Fibroblast of lung (primary cell): ENCODE measurements at regions not wholly inside any gene's neighbourhood (a gene's known extent, or its start where the extent isn't known, plus 50 kb on each side); places are given as distances from the start of the nearest gene placed in this dataset.

Experiments used
- DNase-seq, 2 donors: peaks; one replicate each; pipeline versions ENCODE4 v3.0.0 to v3.0.0-alpha.2; 2010; ENCODE audit warnings: low read depth in 2 of 2
- H2AFZ ChIP-seq: 2 replicates; pipeline ENCODE4 v1.5.1; 2012; ENCODE audit warnings: low read length, control low read depth, inconsistent platforms
- H3K27ac ChIP-seq: 2 replicates; pipeline ENCODE4 v1.5.1; 2011; ENCODE audit warnings: low read length, control low read depth; ENCODE audit not compliant: insufficient read depth
- H3K27me3 ChIP-seq: 2 replicates; pipeline ENCODE4 v1.5.1; 2011; ENCODE audit warnings: mild to moderate bottlenecking, low read length; ENCODE audit not compliant: control insufficient read depth, insufficient read depth
- H3K36me3 ChIP-seq: 2 replicates; pipeline ENCODE4 v1.5.1; 2011; ENCODE audit warnings: low read length; ENCODE audit not compliant: control insufficient read depth, insufficient read depth
- H3K4me1 ChIP-seq: 2 replicates; pipeline ENCODE4 v1.5.1; 2011; ENCODE audit warnings: low read length; ENCODE audit not compliant: control insufficient read depth, insufficient read depth; ENCODE audit errors: extremely low read depth
- H3K4me2 ChIP-seq: 2 replicates; pipeline ENCODE4 v1.5.1; 2011; ENCODE audit warnings: low read length, control low read depth; ENCODE audit not compliant: insufficient read depth; ENCODE audit errors: extremely low read depth
- H3K4me3 ChIP-seq, 4 experiments: fragments of 200-600 bp in 1 of 4; sonication (generic) in 1 of 4; replicated peaks in 1 of 4; 2 replicates each; pipeline ENCODE4 v1.5.1; 2011 to 2016; ENCODE audit warnings: low read length in 4 of 4, low read depth in 3 of 4, mild to moderate bottlenecking in 3 of 4, control low read depth in 2 of 4, inconsistent platforms in 1 of 4, mixed read lengths in 1 of 4; ENCODE audit not compliant: insufficient read depth in 1 of 4; ENCODE audit errors: control extremely low read depth in 1 of 4
- H3K79me2 ChIP-seq: 2 replicates; pipeline ENCODE4 v1.5.1; 2012; ENCODE audit warnings: mild to moderate bottlenecking, low read length, inconsistent platforms; ENCODE audit not compliant: control insufficient read depth, insufficient read depth
- H3K9ac ChIP-seq: 2 replicates; pipeline ENCODE4 v1.5.1; 2011; ENCODE audit warnings: mild to moderate bottlenecking, low read length, control low read depth; ENCODE audit not compliant: insufficient read depth
- H3K9me3 ChIP-seq: 2 replicates; pipeline ENCODE4 v1.5.1; 2012; ENCODE audit warnings: low read depth, low read length; ENCODE audit not compliant: control insufficient read depth, insufficient read depth
- H4K20me1 ChIP-seq: 2 replicates; pipeline ENCODE4 v1.5.1; 2011; ENCODE audit warnings: low read length; ENCODE audit not compliant: control insufficient read depth, insufficient read depth; ENCODE audit errors: extremely low read depth
- CTCF ChIP-seq, 2 donors: IDR thresholded peaks in 1 of 2; conservative IDR thresholded peaks in 1 of 2; 1 replicate in 1 of 2; 2 replicates in 1 of 2; pipeline ENCODE4 v1.5.1; 2011 to 2012; ENCODE audit warnings: low read length in 2 of 2, control low read depth in 1 of 2, inconsistent platforms in 1 of 2, low read depth in 1 of 2, mild to moderate bottlenecking in 1 of 2
- EZH2 ChIP-seq: IDR thresholded peaks from 2 replicates; pipeline ENCODE4 v1.5.1; 2012; ENCODE audit warnings: low read length, control low read depth, mild to moderate bottlenecking; ENCODE audit errors: missing control alignments

GRCh38 chr20:43397147-43397546 is 60.5 kb upstream of the SRSF6 start:
- no peaks in the 10 kb centered on the region for H3K9me3 ChIP-seq
- H4K20me1 ChIP-seq, result no peaks in the 10 kb centered on the region
- H3K4me2 ChIP-seq, result no peak overlapping the region
- no peak overlapping the region for H2AFZ ChIP-seq
- no peak overlapping the region for H3K27ac ChIP-seq
- no peaks in the 10 kb centered on the region for H3K27me3 ChIP-seq
- DNase-seq, result no peak
- no peak overlapping the region for H3K4me3 ChIP-seq
- H3K79me2 ChIP-seq, result no peaks in the 10 kb centered on the region
- H3K4me1 ChIP-seq, result no peaks in the 10 kb centered on the region
- H3K9ac ChIP-seq, result no peak overlapping the region
- no peak for TF ChIP-seq EZH2
- TF ChIP-seq CTCF (conservative IDR thresholded peaks at IDR 0.05 in 1 of 2, IDR thresholded peaks at IDR 0.05 in 1 of 2; ENCODE audit: low read depth in 1 of 2, low read length in 2 of 2), result no peak
- H3K36me3 ChIP-seq, result no peaks in the 10 kb centered on the region

- Histone ChIP-seq H3K79me2 (no peaks in the 10 kb centered on the region), H3K4me2 (no peak overlapping the region), H3K27me3 (no peaks in the 10 kb centered on the region), H3K9me3 (no peaks in the 10 kb centered on the region), H3K27ac (no peak overlapping the region), H4K20me1 (no peaks in the 10 kb centered on the region), H3K4me1 (no peaks in the 10 kb centered on the region), H3K4me3 (no peak overlapping the region), H3K9ac (no peak overlapping the region), H3K36me3 (no peaks in the 10 kb centered on the region), H2AFZ (no peak overlapping the region)
- TF ChIP-seq EZH2, result no peak
- no peak for TF ChIP-seq CTCF (conservative IDR thresholded peaks at IDR 0.05 in 1 of 2, IDR thresholded peaks at IDR 0.05 in 1 of 2; ENCODE audit: low read depth in 1 of 2, low read length in 2 of 2)
- no peak for DNase-seq
Measured at GRCh38 chr20:43393052-43393451, 64.6 kb upstream of the SRSF6 start.

- TF ChIP-seq EZH2 (no peak), CTCF (conservative IDR thresholded peaks at IDR 0.05 in 1 of 2, IDR thresholded peaks at IDR 0.05 in 1 of 2; ENCODE audit: low read depth in 1 of 2, low read length in 2 of 2) (no peak)
- DNase-seq, result no peak
- no peak overlapping the region for H3K4me2 ChIP-seq
- no peaks in the 10 kb centered on the region for H3K79me2 ChIP-seq
- H3K4me3 ChIP-seq, result no peak overlapping the region
- no peaks in the 10 kb centered on the region for H3K27me3 ChIP-seq
- no peak overlapping the region for H3K9ac ChIP-seq
- H3K36me3 ChIP-seq, result no peaks in the 10 kb centered on the region
- H4K20me1 ChIP-seq, result no peaks in the 10 kb centered on the region
- H3K27ac ChIP-seq, result no peak overlapping the region
- no peaks in the 10 kb centered on the region for H3K4me1 ChIP-seq
- H3K9me3 ChIP-seq, result no peaks in the 10 kb centered on the region
- no peak overlapping the region for H2AFZ ChIP-seq
Measured at GRCh38 chr20:43392561-43392960, 65.1 kb upstream of the SRSF6 start.
